ENCODE measurements at regions not wholly inside any gene's neighbourhood (a gene's known extent, or its start where the extent isn't known, plus 50 kb on each side); places are given as distances from the start of the nearest gene placed in this dataset.

- Histone ChIP-seq H3K4me3 (no peak overlapping the region), H3K9me3 (no peaks in the 10 kb centered on the region), H3K36me3 (replicated peaks in 1 of 2; ENCODE audit: insufficient read depth in 1 of 2, low read depth in 2 of 2) (no peaks in the 10 kb centered on the region), H3K27ac (no peak overlapping the region), H3K4me1 (no peaks in the 10 kb centered on the region), H3K27me3 (no peaks in the 10 kb centered on the region)
- ATAC-seq (no peak), DNase-seq (no peak)
- intact Hi-C loops (cut with DNase I), result no loop called here
- TF ChIP-seq, protein P1, sequence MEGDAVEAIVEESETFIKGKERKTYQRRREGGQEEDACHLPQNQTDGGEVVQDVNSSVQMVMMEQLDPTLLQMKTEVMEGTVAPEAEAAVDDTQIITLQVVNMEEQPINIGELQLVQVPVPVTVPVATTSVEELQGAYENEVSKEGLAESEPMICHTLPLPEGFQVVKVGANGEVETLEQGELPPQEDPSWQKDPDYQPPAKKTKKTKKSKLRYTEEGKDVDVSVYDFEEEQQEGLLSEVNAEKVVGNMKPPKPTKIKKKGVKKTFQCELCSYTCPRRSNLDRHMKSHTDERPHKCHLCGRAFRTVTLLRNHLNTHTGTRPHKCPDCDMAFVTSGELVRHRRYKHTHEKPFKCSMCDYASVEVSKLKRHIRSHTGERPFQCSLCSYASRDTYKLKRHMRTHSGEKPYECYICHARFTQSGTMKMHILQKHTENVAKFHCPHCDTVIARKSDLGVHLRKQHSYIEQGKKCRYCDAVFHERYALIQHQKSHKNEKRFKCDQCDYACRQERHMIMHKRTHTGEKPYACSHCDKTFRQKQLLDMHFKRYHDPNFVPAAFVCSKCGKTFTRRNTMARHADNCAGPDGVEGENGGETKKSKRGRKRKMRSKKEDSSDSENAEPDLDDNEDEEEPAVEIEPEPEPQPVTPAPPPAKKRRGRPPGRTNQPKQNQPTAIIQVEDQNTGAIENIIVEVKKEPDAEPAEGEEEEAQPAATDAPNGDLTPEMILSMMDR (IDR thresholded peaks at IDR 0.05), result no peak
- TF ChIP-seq POLR2A (IDR thresholded peaks at IDR 0.05), result no peak
These were observed 1283.0 kb upstream of the CDH2 start for GRCh38 chr18:29459972-29460371.

DNA sequence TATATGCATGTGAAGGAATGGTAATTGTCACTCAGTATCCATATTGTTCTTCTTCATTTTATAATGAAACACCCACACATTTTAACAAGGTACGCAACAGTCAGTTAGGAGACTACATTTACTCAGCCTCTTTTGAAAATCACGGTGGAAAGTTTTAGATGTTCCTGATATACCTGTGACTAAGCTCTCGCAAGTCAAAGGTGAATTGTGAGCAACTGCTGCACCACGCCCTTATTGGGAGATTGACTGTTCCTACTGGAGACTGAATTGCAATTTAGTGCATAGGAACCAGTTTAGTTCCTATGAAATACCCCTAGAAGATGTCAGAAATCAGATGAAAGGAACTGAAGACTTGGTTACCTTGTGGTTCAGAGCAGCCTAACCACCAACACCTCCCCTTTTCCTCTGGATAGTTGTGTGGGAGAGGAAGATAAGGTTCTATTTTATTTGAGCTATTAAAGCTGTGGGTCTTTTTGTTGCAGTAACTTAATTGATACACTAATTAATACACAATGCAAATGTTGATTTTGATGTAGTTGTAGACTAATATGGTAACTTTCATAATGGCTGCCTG is 1280.5 kb upstream of the CDH2 start:
- no peak for DNase-seq
- TF ChIP-seq, protein P1 (IDR thresholded peaks at IDR 0.05), result no peak
- no peak for TF ChIP-seq POLR2A (IDR thresholded peaks at IDR 0.05)

DNA sequence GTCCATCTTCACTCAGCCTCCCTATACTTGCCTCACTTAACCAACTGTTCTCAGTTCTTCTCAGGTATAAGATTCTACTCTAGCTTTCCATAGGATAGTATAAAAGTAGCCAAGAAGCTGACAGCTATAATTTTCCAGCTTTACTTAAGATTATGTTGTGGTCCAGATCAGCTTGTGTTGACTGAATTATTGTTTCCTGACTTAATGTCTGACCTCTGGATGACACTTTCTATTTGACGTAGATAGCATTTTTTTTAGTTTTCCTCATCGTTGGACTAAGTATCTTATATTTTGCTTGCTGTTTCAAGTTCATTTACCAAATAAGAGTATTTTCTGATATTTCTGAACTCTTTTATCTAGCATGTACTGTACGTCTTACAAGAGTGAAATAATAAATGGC is 1272.5 kb upstream of the CDH2 start:
- Histone ChIP-seq H3K4me1 (no peaks in the 10 kb centered on the region), H3K36me3 (replicated peaks in 1 of 2; ENCODE audit: insufficient read depth in 1 of 2, low read depth in 2 of 2) (no peaks in the 10 kb centered on the region), H3K4me3 (no peak overlapping the region), H3K9me3 (no peaks in the 10 kb centered on the region), H3K27me3 (no peaks in the 10 kb centered on the region), H3K27ac (no peak overlapping the region)
- TF ChIP-seq, protein P1 (IDR thresholded peaks at IDR 0.05), result no peak
- no peak for TF ChIP-seq POLR2A (IDR thresholded peaks at IDR 0.05)
- DNase-seq (no peak), ATAC-seq (no peak)
- intact Hi-C loops (cut with DNase I), result no loop called here
- 36 to 40% methylated on average over 3 of the region's 3 CpGs for WGBS, 2 donors

More for the DNA sequence above, 1280.5 kb upstream of the CDH2 start:
- Histone ChIP-seq H3K27ac (no peak overlapping the region), H3K27me3 (no peaks in the 10 kb centered on the region), H3K9me3 (no peaks in the 10 kb centered on the region), H3K4me1 (no peaks in the 10 kb centered on the region), H3K36me3 (replicated peaks in 1 of 2; ENCODE audit: insufficient read depth in 1 of 2, low read depth in 2 of 2) (no peaks in the 10 kb centered on the region), H3K4me3 (no peak overlapping the region)
- intact Hi-C loops (cut with DNase I), result no loop called here
- WGBS, 2 donors, result 68 to 74% methylated on average over 4 of the region's 4 CpGs
- ATAC-seq, result no peak

DNA sequence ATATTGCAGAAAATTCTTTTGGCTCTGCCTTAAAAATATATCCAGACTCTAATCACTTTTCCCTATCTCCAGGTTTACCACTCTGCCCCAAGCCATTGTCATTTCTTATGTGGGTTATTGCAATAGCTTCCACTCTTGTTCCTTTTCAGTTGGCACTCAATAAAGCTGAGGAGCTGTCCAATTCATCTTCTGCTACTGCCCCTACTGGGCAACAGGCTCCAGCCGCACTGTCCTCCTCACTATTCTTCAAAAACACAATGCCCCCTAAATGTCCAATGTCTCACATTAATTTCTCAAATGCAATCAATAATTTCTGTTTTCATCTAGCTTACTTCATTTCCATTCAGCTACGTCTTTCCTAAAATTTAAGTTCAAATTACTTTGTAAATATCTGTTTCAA is 1262.5 kb upstream of the CDH2 start:
- no peak for DNase-seq
- intact Hi-C loops (cut with DNase I), result no loop called here
- 58 to 68% methylated on average over 2 of the region's 2 CpGs for WGBS, 2 donors
- no peaks in the 10 kb centered on the region for H3K36me3 ChIP-seq (replicated peaks in 1 of 2; ENCODE audit: insufficient read depth in 1 of 2, low read depth in 2 of 2)
- H3K4me3 ChIP-seq, result no peak overlapping the region
- no peaks in the 10 kb centered on the region for H3K27me3 ChIP-seq
- no peaks in the 10 kb centered on the region for H3K9me3 ChIP-seq
- no peaks in the 10 kb centered on the region for H3K4me1 ChIP-seq
- no peak for ATAC-seq
- no peak for TF ChIP-seq POLR2A (IDR thresholded peaks at IDR 0.05)
- TF ChIP-seq, protein P1 (IDR thresholded peaks at IDR 0.05), result no peak
- no peak overlapping the region for H3K27ac ChIP-seq

DNA sequence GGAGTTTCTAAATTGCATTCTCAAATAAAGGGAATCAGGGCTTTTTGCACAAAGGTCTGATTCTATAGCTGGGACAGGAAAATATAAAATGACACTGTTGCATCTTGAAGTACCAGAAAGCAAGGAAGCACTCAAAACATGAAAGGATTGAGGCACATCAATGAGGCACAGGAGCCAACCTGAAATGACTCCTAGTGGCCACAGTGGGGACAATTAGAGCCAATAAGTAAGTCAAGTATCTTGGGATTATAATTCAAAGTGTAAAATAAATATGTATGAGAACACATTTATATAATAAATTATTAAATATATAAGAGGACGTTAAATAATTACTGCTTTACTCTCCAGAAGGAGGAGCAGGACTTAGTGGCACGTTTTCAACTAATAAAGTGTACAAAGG is 1259.5 kb upstream of the CDH2 start:
- ATAC-seq (no peak), DNase-seq (no peak)
- Histone ChIP-seq H3K9me3 (no peaks in the 10 kb centered on the region), H3K4me3 (no peak overlapping the region), H3K4me1 (no peaks in the 10 kb centered on the region), H3K27me3 (no peaks in the 10 kb centered on the region), H3K27ac (no peak overlapping the region), H3K36me3 (replicated peaks in 1 of 2; ENCODE audit: insufficient read depth in 1 of 2, low read depth in 2 of 2) (no peaks in the 10 kb centered on the region)
- TF ChIP-seq, protein P1 (IDR thresholded peaks at IDR 0.05), result no peak
- TF ChIP-seq POLR2A (IDR thresholded peaks at IDR 0.05), result no peak
- WGBS, 2 donors, result 35 to 44% methylated on average over 2 of the region's 2 CpGs
- intact Hi-C loops (cut with DNase I), result no loop called here

All from body of pancreas (tissue), 4 donors.